Endodermal cell (in vitro differentiated cells): ENCODE measurements at regions not wholly inside any gene's neighbourhood (a gene's known extent, or its start where the extent isn't known, plus 50 kb on each side); places are given as distances from the start of the nearest gene placed in this dataset.

ENCODE experiments used
- DNase-seq: peaks from one replicate; pipeline ENCODE4 v3.0.0-alpha.2; 2017
- H3K27ac ChIP-seq: 2 replicates; pipeline ENCODE4 v1.5.1; 2013; ENCODE audit warnings: mild to moderate bottlenecking, low read depth, low read length, moderate library complexity
- H3K27me3 ChIP-seq: 2 replicates; pipeline ENCODE4 v1.6.1; 2013; ENCODE audit warnings: mild to moderate bottlenecking, low read length, moderate library complexity; ENCODE audit not compliant: insufficient read depth, control insufficient read depth, poor library complexity, severe bottlenecking
- H3K36me3 ChIP-seq: 2 replicates; pipeline ENCODE4 v1.7.0; 2013; ENCODE audit warnings: mild to moderate bottlenecking, low read length, moderate library complexity; ENCODE audit not compliant: control insufficient read depth, insufficient read depth
- H3K4me1 ChIP-seq: one replicate; pipeline ENCODE4 v1.7.0; 2013; ENCODE audit warnings: low read length; ENCODE audit not compliant: control insufficient read depth, insufficient read depth
- H3K4me3 ChIP-seq: 2 replicates; pipeline ENCODE4 v1.5.1; 2013; ENCODE audit warnings: mild to moderate bottlenecking, low read length, moderate library complexity
- H3K9ac ChIP-seq: 2 replicates; pipeline ENCODE4 v1.6.1; 2013; ENCODE audit warnings: mild to moderate bottlenecking, low read length, moderate library complexity; ENCODE audit not compliant: poor library complexity, severe bottlenecking; ENCODE audit errors: extremely low read depth
- H3K9me3 ChIP-seq: 2 replicates; pipeline ENCODE4 v1.6.1; 2013; ENCODE audit warnings: mild to moderate bottlenecking, low read length, moderate library complexity; ENCODE audit not compliant: control insufficient read depth
- H3K27ac Mint-ChIP-seq: 2 replicates; pipeline ENCODE4 v1.8.0; 2020; ENCODE audit warnings: mixed read lengths
- H3K27me3 Mint-ChIP-seq: 2 replicates; pipeline ENCODE4 v1.8.0; 2021; ENCODE audit warnings: mild to moderate bottlenecking, mixed read lengths; ENCODE audit not compliant: insufficient read depth
- H3K36me3 Mint-ChIP-seq: 2 replicates; pipeline ENCODE4 v1.8.0; 2020; ENCODE audit warnings: low read depth, mixed read lengths
- H3K4me1 Mint-ChIP-seq: 2 replicates; pipeline ENCODE4 v1.8.0; 2020; ENCODE audit warnings: mixed read lengths
- H3K4me3 Mint-ChIP-seq: 2 replicates; pipeline ENCODE4 v1.8.0; 2020; ENCODE audit warnings: mild to moderate bottlenecking, moderate library complexity, mixed read lengths
- H3K9me3 Mint-ChIP-seq: 2 replicates; pipeline ENCODE4 v1.8.0; 2020; ENCODE audit warnings: mild to moderate bottlenecking, mixed read lengths
- CTCF ChIP-seq: fragments of 200-600 bp; sonication (generic); conservative IDR thresholded peaks from 2 replicates; pipeline ENCODE4 v1.5.0; 2021; ENCODE audit warnings: antibody characterized with exemption, mild to moderate bottlenecking
- WGBS, 2 experiments: methylation state at CpG; one replicate each; pipeline versions ENCODE4 v1.1.5 to v1.1.7; 2013; ENCODE audit warnings: missing lambda C conversion rate in 2 of 2, mixed read lengths in 1 of 2; ENCODE audit not compliant: insufficient coverage in 1 of 2, insufficient read length in 1 of 2; 5-methylcytosine and 5-hydroxymethylcytosine counted together

- Mint-ChIP-seq H3K27ac (no peak overlapping the region), H3K9me3 (no peaks in the 10 kb centered on the region), H3K36me3 (no peaks in the 10 kb centered on the region), H3K27me3 (peaks cover 85% of the 10 kb centered on the region), H3K4me1 (peaks cover 17% of the 10 kb centered on the region), H3K4me3 (no peak overlapping the region)
- no peak overlapping the region for H3K9ac ChIP-seq
- no peak overlapping the region for H3K27ac ChIP-seq
- DNase-seq, result no peak
- H3K36me3 ChIP-seq, result no peaks in the 10 kb centered on the region
- no peak for TF ChIP-seq CTCF
- H3K27me3 ChIP-seq, result peaks cover 86% of the 10 kb centered on the region
- H3K4me1 ChIP-seq, result peaks cover 6% of the 10 kb centered on the region
- no peaks in the 10 kb centered on the region for H3K9me3 ChIP-seq
- 92 to 97% methylated on average over 5 to 12 of the region's 12 CpGs for WGBS, 2 experiments
- H3K4me3 ChIP-seq, result no peak overlapping the region
Measured at GRCh38 chr2:120577721-120578295, 157.9 kb upstream of the GLI2 start.

- H3K4me3 Mint-ChIP-seq, result no peak overlapping the region
- WGBS, 2 experiments, result 90 to 94% methylated on average over 17 of the region's 17 CpGs
Measured at GRCh38 chr2:120578576-120579352, 156.9 kb upstream of the GLI2 start.

More at GRCh38 chr2:120578576-120579352, 156.9 kb upstream of the GLI2 start:
- Mint-ChIP-seq H3K9me3 (no peaks in the 10 kb centered on the region), H3K36me3 (no peaks in the 10 kb centered on the region), H3K27ac (no peak overlapping the region), H3K27me3 (peaks cover 85% of the 10 kb centered on the region), H3K4me1 (peaks cover 17% of the 10 kb centered on the region)
- H3K9me3 ChIP-seq, result no peaks in the 10 kb centered on the region
- no peak for DNase-seq
- TF ChIP-seq CTCF, result no peak
- H3K4me3 ChIP-seq, result no peak overlapping the region
- peaks cover 6% of the 10 kb centered on the region for H3K4me1 ChIP-seq
- peaks cover 85% of the 10 kb centered on the region for H3K27me3 ChIP-seq
- no peaks in the 10 kb centered on the region for H3K36me3 ChIP-seq
- H3K9ac ChIP-seq, result no peak overlapping the region
- no peak overlapping the region for H3K27ac ChIP-seq
